Fibroblast of villous mesenchyme (primary cell): ENCODE measurements at regions not wholly inside any gene's neighbourhood (a gene's known extent, or its start where the extent isn't known, plus 50 kb on each side); places are given as distances from the start of the nearest gene placed in this dataset.

Source experiments
- DNase-seq: peaks from one replicate; pipeline ENCODE4 v3.0.0-alpha.2; 2010; ENCODE audit warnings: low read depth
- H3K4me3 ChIP-seq: 2 replicates; pipeline ENCODE4 v1.5.1; 2011; ENCODE audit warnings: low read depth, mild to moderate bottlenecking, low read length
- CTCF ChIP-seq: IDR thresholded peaks from 2 replicates; pipeline ENCODE4 v1.5.1; 2012; ENCODE audit warnings: low read depth, mild to moderate bottlenecking, low read length; ENCODE audit not compliant: insufficient read depth

- DNase-seq = no peak
- TF ChIP-seq CTCF = no peak
- H3K4me3 ChIP-seq = no peak overlapping the region
These were observed 75.5 kb upstream of the KLF7 start for GRCh38 chr2:207241198-207241597.

- TF ChIP-seq CTCF = no peak
- H3K4me3 ChIP-seq = no peak overlapping the region
- no peak for DNase-seq
These were observed 77.9 kb upstream of the KLF7 start for GRCh38 chr2:207243601-207244000.

GRCh38 chr2:207244971-207245925 lies 79.5 kb upstream of the KLF7 start:
- TF ChIP-seq CTCF = no peak
- no peak overlapping the region for H3K4me3 ChIP-seq
- no peak for DNase-seq

- peak; percentile 53 for DNase-seq
- H3K4me3 ChIP-seq = no peak overlapping the region
- no peak for TF ChIP-seq CTCF
These were observed 83.1 kb upstream of the KLF7 start for GRCh38 chr2:207248702-207249377.

- DNase-seq = no peak
- TF ChIP-seq CTCF = no peak
These were observed 85.3 kb upstream of the KLF7 start for GRCh38 chr2:207251022-207251421.

GRCh38 chr2:207251573-207252192 lies 85.9 kb upstream of the KLF7 start:
- no peak for TF ChIP-seq CTCF
- DNase-seq = no peak
- H3K4me3 ChIP-seq = no peak overlapping the region

More at GRCh38 chr2:207251022-207251421, 85.3 kb upstream of the KLF7 start:
- no peak overlapping the region for H3K4me3 ChIP-seq
